ENCODE measurements at regions not wholly inside any gene's neighbourhood (a gene's known extent, or its start where the extent isn't known, plus 50 kb on each side); places are given as distances from the start of the nearest gene placed in this dataset.

DNA sequence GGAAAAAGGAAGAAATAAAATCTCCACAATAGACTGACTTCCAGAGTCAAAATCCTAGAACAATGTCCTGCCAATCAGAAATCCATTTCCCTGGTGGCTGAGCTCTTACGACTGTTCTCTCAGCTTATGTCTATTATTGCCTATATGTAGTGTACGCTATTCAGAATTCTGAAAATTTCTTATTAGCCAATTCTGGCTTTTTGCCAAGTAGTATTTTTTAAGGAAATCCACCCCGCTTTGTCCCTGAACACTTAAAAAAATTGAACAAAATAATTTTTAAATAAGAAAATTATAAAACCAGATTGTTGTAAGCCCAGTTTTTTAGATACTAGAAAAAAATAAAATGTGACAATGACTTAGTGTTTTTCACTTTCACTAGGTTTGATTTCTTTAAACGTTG lies 143.0 kb downstream of the KCNA5 start:
- Histone ChIP-seq H3K9me3 (ENCODE audit: control insufficient read depth, insufficient read depth, low read depth, low read length) (no peaks in the 10 kb centered on the region), H3K36me3 (ENCODE audit: control insufficient read depth in 2 of 2, insufficient read depth in 1 of 2, low read length in 2 of 2) (no peaks in the 10 kb centered on the region), H3K27ac (ENCODE audit: extremely low read depth, low read depth, low read length) (no peak overlapping the region), H3K4me1 (ENCODE audit: control insufficient read depth, insufficient read depth, low read length) (no peaks in the 10 kb centered on the region), H3K4me3 (ENCODE audit: low read depth, low read length) (no peak overlapping the region)
- POLR2A ChIA-PET: interaction anchor here (0.7 kb wide), 1 partner anchor 28 kb away, joined by 3 read pairs; no protein-coding TSS in a partner anchor
- CTCF ChIA-PET: no interaction called here
- TF ChIP-seq ZNF184 (tag by site-specific recombination; IDR thresholded peaks at IDR 0.05): no peak
- TF ChIP-seq ZNF473 (tag by site-specific recombination; IDR thresholded peaks at IDR 0.05): no peak
- TF ChIP-seq ZNF335 (tag by site-specific recombination; conservative IDR thresholded peaks at IDR 0.05): no peak
- no peak for TF ChIP-seq ZNF155 (tag by site-specific recombination; IDR thresholded peaks at IDR 0.05)
- TF ChIP-seq, protein P1, sequence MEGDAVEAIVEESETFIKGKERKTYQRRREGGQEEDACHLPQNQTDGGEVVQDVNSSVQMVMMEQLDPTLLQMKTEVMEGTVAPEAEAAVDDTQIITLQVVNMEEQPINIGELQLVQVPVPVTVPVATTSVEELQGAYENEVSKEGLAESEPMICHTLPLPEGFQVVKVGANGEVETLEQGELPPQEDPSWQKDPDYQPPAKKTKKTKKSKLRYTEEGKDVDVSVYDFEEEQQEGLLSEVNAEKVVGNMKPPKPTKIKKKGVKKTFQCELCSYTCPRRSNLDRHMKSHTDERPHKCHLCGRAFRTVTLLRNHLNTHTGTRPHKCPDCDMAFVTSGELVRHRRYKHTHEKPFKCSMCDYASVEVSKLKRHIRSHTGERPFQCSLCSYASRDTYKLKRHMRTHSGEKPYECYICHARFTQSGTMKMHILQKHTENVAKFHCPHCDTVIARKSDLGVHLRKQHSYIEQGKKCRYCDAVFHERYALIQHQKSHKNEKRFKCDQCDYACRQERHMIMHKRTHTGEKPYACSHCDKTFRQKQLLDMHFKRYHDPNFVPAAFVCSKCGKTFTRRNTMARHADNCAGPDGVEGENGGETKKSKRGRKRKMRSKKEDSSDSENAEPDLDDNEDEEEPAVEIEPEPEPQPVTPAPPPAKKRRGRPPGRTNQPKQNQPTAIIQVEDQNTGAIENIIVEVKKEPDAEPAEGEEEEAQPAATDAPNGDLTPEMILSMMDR (tag by site-specific recombination; IDR thresholded peaks at IDR 0.05): no peak
- no peak for TF ChIP-seq ZBTB20 (tag by site-specific recombination; IDR thresholded peaks at IDR 0.05)
- TF ChIP-seq, protein P2, sequence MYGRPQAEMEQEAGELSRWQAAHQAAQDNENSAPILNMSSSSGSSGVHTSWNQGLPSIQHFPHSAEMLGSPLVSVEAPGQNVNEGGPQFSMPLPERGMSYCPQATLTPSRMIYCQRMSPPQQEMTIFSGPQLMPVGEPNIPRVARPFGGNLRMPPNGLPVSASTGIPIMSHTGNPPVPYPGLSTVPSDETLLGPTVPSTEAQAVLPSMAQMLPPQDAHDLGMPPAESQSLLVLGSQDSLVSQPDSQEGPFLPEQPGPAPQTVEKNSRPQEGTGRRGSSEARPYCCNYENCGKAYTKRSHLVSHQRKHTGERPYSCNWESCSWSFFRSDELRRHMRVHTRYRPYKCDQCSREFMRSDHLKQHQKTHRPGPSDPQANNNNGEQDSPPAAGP (tag by site-specific recombination; IDR thresholded peaks at IDR 0.05): no peak
- no peak for TF ChIP-seq ZNF121 (tag by site-specific recombination; IDR thresholded peaks at IDR 0.05)
- no peak for TF ChIP-seq HOXA7 (CRISPR knock-in tag; IDR thresholded peaks at IDR 0.05; ENCODE audit: borderline replicate concordance)
- no peak for TF ChIP-seq ZFP3 (tag by site-specific recombination; IDR thresholded peaks at IDR 0.05; ENCODE audit: low read depth)
- TF ChIP-seq, protein P3, sequence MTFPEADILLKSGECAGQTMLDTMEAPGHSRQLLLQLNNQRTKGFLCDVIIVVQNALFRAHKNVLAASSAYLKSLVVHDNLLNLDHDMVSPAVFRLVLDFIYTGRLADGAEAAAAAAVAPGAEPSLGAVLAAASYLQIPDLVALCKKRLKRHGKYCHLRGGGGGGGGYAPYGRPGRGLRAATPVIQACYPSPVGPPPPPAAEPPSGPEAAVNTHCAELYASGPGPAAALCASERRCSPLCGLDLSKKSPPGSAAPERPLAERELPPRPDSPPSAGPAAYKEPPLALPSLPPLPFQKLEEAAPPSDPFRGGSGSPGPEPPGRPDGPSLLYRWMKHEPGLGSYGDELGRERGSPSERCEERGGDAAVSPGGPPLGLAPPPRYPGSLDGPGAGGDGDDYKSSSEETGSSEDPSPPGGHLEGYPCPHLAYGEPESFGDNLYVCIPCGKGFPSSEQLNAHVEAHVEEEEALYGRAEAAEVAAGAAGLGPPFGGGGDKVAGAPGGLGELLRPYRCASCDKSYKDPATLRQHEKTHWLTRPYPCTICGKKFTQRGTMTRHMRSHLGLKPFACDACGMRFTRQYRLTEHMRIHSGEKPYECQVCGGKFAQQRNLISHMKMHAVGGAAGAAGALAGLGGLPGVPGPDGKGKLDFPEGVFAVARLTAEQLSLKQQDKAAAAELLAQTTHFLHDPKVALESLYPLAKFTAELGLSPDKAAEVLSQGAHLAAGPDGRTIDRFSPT (tag by site-specific recombination; IDR thresholded peaks at IDR 0.05): no peak
- no peak for TF ChIP-seq ZNF555 (tag by site-specific recombination; conservative IDR thresholded peaks at IDR 0.05)
- TF ChIP-seq ZSCAN23 (tag by site-specific recombination; IDR thresholded peaks at IDR 0.05): no peak
- no peak for TF ChIP-seq SCRT2 (tag by site-specific recombination; IDR thresholded peaks at IDR 0.05)
- TF ChIP-seq FEZF1 (tag by site-specific recombination; IDR thresholded peaks at IDR 0.05): no peak

DNA sequence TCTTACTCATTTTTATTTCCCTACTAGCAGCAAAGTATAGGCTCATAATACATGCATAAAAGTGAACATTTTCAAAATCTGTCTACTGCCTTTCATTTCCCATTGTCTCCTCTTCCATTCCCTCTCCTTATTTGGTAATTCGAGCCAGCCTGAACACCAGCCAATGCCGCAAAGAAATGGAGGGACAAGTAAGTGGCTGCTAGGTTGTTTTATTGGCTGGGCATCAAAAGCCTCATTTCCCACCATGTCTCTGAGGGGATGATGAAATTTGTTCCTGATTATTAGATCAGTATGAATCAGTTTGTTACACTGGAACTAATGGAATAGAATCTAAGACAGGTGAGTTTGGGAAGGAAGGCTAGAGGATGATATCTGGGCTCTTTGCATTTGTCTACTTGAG lies 143.5 kb downstream of the KCNA5 start:
- Histone ChIP-seq H3K27ac (ENCODE audit: extremely low read depth, low read depth, low read length) (no peak overlapping the region), H3K4me3 (ENCODE audit: low read depth, low read length) (no peak overlapping the region), H3K4me1 (ENCODE audit: control insufficient read depth, insufficient read depth, low read length) (no peaks in the 10 kb centered on the region), H3K36me3 (ENCODE audit: control insufficient read depth in 2 of 2, insufficient read depth in 1 of 2, low read length in 2 of 2) (no peaks in the 10 kb centered on the region), H3K9me3 (ENCODE audit: control insufficient read depth, insufficient read depth, low read depth, low read length) (no peaks in the 10 kb centered on the region)
- ChIA-PET CTCF (interaction anchor here (2.6 kb wide), 1 partner anchor 13 kb away, joined by 9 read pairs; no protein-coding TSS in a partner anchor), POLR2A (interaction anchor here (0.7 kb wide), 1 partner anchor 28 kb away, joined by 3 read pairs; no protein-coding TSS in a partner anchor)
- no peak for TF ChIP-seq HOXC10 (CRISPR knock-in tag; IDR thresholded peaks at IDR 0.05)
- TF ChIP-seq ZFP3 (tag by site-specific recombination; IDR thresholded peaks at IDR 0.05; ENCODE audit: low read depth): no peak
- no peak for TF ChIP-seq YY2 (tag by site-specific recombination; IDR thresholded peaks at IDR 0.05)
- no peak for TF ChIP-seq GLI2 (tag by site-specific recombination; IDR thresholded peaks at IDR 0.05; ENCODE audit: borderline replicate concordance, low read depth)
- no peak for TF ChIP-seq ZNF549 (tag by site-specific recombination; IDR thresholded peaks at IDR 0.05)
- no peak for TF ChIP-seq ZNF596 (tag by site-specific recombination; IDR thresholded peaks at IDR 0.05)
- TF ChIP-seq, protein P1 (tag by site-specific recombination; IDR thresholded peaks at IDR 0.05): no peak
- no peak for TF ChIP-seq ZNF621 (tag by site-specific recombination; IDR thresholded peaks at IDR 0.05)
- TF ChIP-seq ZNF169 (tag by site-specific recombination; IDR thresholded peaks at IDR 0.05): no peak
- no peak for TF ChIP-seq ZNF433 (tag by site-specific recombination; IDR thresholded peaks at IDR 0.05; ENCODE audit: low read depth)
- TF ChIP-seq PRDM1 (tag by site-specific recombination; IDR thresholded peaks at IDR 0.05): no peak
- TF ChIP-seq ZBTB17 (tag by site-specific recombination; IDR thresholded peaks at IDR 0.05): no peak
- no peak for TF ChIP-seq ZNF555 (tag by site-specific recombination; conservative IDR thresholded peaks at IDR 0.05)
- no peak for TF ChIP-seq ZNF157 (tag by site-specific recombination; IDR thresholded peaks at IDR 0.05)
- TF ChIP-seq ZNF768 (tag by site-specific recombination; IDR thresholded peaks at IDR 0.05): no peak
- TF ChIP-seq ZNF747 (tag by site-specific recombination; IDR thresholded peaks at IDR 0.05): no peak
- TF ChIP-seq OVOL3 (tag by site-specific recombination; IDR thresholded peaks at IDR 0.05): no peak
- no peak for TF ChIP-seq ZNF10 (tag by site-specific recombination; IDR thresholded peaks at IDR 0.05)
- no peak for TF ChIP-seq ZNF16 (tag by site-specific recombination; IDR thresholded peaks at IDR 0.05; ENCODE audit: low read depth)
